NCI-H2029 treated with DMSO at 0.1 percent for 48 hours (cell line): ENCODE measurements at regions not wholly inside any gene's neighbourhood (a gene's known extent, or its start where the extent isn't known, plus 50 kb on each side); places are given as distances from the start of the nearest gene placed in this dataset.

Experiments
- DNase-seq: peaks from one replicate; lab custom pipeline; 2025; lab: John Stamatoyannopoulos, UW

DNA sequence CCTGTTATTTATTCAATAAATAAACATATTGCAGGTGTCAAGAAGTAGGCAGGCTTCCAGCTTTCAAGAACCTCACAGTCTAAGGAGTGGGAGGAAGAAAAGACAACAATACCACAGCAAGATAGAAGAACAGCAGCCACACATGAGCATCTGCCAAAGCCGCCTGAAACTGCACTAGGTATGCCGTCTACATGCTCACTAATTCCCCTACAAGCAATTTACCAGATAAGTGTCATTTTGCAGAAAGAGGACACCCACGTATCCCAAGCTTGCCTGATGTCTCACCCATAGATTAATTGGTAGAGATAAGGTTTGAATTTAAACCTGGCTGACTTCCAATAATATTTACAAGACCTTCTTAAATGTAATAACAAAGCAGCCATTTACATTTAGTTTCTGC, 439.4 kb upstream of the CPEB2 start:
- no peak for DNase-seq

DNA sequence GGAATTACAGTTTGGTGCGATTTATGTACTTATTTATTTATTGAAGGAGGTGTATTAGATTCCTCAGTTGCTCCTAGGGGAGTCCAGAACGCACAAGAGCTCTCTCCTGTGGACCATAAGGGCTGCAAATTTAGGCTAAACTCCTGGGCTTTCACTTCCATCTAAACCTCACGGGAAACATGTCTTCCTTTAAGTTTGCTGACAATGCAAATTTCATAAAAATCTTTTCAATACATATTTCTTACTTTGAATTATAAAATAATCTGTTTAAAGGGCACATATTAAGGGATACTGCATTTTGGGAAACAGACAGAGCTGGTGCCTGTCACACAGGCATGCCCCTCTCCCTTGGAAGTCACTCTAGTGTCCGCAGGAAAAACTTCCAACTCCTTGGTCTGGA, 438.0 kb upstream of the CPEB2 start:
- no peak for DNase-seq

DNA sequence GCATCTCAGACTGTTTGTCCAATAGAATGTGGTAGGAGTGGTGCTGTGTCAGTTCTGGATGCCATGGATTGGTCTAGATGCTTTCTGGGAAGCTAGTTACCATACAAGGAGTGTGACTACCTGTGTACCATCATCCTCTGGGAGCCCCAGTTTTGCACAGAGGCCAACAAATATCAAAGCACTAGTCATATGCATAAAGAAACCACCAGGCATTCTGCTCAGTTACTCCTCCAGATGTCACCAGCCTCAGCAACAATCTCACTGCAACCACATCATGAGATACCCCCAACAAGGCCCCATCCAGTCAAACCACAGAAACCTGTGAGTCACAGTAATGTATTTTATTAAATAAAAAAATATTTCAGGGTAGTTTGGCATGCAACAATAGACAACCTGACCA, 435.8 kb upstream of the CPEB2 start:
- DNase-seq, result no peak

DNA sequence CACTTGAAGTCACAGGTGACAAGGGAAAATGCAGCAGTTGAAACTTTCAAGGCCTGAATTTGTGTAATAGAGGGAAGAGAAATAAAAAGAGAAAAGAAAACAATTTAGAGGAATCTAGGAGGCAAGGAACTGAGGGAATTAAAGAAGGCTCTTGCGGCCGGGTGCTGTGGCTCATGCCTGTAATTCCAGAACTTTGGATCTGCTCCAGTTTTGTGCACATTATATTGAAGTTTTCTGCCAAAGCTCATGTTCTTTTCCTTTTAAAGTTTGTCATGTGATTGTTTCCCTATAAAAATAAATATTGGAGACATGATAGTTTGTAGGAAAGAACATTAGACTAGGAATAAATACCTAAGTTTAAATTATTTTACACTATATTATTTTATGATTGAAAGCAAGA, 433.9 kb upstream of the CPEB2 start:
- no peak for DNase-seq

DNA sequence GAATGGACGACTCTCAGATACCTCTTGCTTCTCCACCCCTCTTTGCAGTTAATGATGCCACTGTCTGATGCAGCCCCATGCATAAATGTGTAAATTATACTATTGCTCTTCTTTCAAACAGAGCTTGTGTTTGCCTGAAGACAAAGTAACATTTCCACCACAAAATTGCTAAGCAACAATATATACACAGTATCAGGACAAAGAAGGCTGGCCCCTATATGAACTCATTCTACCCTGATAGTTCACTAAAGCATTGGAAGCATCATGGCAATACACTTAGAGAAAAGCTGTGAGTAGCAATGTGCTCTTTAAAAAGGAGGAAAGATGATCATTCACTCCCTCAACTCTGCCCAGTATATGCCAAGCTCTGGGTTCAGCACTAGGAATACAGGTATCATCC, 427.0 kb upstream of the CPEB2 start:
- no peak for DNase-seq

DNA sequence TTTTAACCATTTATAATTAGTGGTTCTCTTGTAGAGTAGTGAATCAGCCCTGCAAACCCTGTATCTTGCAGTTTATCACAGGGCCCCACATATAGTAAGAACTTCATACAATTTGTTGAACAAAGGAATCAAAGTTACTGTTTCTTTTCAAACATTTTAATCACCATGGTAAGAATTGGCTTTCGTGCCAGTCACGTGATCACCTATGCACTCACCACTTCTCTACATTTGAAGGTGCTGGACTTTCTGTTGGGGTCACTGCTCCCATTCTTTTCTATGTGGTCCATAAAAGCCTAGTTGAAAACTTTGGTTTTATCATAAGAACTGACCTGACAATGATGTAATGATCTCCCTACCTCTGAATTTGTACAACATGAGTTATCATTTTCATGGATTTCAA, 426.4 kb upstream of the CPEB2 start:
- no peak for DNase-seq

DNA sequence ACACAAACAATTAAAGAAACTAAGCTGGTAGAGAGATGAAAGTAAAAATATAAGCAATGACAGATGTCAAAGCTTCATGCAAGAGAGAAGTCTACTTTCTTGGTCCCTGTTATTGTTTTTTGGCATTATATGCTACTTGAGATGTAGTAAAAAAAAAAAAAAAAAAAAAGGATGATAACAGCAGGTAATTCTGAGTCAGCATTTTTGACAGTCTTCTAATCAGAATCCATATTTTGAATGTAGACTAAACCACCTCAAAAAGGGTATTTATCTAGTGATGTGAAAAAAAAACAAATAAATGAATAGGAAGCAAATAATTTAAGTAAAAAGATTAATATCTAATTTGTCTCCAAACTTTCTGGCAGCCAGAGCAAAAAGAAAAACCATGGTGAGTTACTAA, 422.2 kb upstream of the CPEB2 start:
- no peak for DNase-seq

DNA sequence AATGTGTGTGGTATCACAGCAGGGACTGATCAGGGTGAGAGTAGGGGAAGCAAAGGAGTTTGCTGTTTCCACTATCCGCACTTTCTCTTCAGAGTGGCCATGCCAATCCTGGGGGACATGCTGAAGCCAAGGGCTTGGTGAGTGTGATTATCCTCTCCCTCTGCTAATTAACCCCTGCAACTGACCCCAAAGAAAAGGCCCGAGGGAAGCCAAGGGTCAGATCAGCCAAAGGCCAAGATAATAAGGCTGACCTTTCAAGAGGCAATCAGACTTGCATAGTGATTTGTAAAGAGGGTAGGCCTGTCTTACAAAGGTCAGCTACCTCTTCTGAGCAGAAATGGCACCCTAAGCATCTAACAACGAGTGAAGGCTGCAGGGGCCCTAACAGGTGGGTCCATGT, 420.5 kb upstream of the CPEB2 start:
- no peak for DNase-seq

DNA sequence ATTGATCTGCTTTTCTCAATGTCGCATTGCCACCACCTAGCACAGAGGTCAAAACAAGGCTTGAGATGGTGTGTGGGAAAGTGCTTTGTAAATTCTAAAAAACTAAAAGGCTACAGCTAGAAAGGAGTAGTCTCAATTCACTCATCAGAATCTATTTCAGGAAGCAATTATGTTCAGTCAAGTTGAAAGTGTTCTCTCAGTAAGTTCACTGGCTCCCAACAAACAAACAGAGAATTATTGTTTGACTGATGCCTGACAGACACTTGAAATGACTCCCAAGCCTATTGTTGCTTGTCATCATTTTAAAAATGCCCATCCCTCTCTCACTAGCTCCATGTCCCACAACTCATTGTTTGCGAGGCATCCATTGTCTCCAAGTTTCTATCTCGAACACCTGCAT, 419.6 kb upstream of the CPEB2 start:
- DNase-seq, result no peak

DNA sequence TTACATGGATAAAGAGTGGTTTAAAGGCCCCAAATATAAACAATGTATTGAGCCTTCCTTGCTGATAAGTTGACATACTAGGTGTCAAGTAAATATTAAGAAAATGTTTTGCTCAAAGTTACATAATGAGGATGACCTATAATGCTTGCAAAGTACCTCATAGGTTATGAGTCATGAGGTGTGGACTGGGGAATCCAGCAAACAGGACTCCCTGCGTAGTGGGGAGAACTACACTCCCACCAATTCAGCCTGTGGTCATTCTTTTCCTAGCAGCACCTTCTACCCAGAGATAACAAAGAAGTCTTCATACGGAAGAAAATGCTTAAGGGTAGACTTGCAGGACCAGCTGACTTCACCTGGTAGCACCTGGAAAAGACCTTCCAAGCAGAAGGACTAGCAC, 418.9 kb upstream of the CPEB2 start:
- DNase-seq, result no peak

DNA sequence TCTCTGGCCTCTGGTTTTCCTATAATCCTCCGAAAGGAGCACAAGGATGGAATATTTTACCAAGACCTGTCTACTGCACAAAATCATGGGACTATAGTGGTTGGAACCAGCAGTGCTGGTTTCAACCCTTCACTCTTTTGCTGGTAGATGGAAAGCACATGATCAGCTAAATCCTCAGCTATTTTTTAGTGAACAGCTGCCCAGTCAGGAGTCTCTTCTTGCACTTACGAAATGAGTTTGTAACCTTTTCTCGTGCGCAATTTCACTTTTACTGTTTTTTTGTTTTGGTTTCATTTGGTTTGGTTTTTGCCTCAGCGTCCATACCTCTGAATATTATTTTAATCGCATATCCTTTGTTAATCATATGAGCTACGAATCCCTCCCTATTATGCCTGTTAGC, 418.5 kb upstream of the CPEB2 start:
- DNase-seq, result no peak

DNA sequence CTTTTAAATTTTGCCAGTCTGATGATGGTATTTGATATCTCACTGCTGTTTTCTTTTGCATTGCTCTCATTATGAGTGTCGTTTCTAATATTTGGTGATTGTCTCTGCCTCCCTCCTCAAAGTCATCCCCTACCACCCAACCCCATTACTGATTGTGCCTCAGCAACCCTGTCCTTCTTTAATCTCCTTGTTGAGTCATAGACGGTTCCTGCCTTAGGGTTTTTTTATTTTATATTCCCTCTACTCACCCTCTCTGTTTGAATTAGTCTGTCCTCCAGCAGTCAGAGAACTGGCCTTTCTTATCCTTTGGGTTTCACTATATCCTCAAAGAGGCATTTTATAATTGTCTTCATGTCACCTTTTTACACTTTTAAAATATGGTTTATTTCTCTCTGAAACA, 409.3 kb upstream of the CPEB2 start:
- no peak for DNase-seq

DNA sequence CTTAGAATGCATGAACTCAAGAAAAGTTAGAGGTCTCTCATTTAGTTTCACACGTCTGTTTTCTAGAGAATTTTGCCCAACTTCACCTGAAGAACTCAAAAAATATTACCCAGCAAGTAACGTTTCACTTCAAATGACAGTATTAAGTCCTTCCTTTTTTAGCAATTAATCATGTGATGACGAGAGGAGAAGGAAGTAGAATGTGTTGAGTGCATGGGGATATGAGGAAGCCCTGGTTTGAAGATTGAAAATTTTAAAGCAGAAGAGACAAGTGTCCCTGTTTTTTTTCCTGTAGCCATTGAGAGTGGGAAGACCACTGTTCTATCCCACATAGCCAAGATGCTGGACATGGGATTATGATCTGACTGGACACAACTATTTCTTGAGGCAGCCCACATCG, 406.3 kb upstream of the CPEB2 start:
- no peak for DNase-seq

DNA sequence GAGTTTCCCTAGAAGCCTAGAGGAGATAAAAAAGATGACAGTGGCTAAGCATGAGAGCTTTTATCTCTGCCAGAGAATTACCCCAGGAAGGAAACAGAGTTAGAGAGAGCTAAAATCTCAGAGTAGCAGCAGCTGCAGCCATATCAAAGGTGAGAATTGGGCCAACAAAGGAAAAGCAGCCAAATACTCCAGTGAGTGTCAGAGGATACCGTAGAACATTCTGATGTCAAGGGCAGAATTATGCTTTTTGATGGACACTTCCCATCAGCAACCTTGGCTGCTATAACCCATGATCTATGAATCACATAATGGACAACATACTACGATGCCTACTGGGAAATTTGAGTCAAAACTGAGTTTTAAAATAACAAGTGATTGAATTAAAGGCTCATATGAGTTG, 405.8 kb upstream of the CPEB2 start:
- DNase-seq, result no peak

DNA sequence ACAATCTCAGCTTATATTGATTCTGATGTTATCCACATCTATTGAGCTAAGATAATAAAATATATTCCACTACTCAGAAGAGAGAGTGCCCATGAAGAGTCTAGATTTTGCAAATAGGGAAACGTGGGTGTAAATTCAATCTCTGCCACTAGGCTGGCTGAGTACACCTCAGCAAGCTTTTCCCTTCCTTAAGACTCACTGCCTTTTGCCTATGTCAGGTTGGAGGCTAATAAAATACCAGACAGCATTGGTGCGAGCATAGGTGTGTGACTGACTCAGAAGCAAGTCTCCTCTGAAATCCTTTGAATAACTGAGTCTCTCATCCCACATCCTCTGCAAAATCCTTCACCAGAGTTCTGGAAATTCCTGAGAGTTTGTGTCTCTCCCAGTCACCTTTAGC, 405.4 kb upstream of the CPEB2 start:
- no peak for DNase-seq

DNA sequence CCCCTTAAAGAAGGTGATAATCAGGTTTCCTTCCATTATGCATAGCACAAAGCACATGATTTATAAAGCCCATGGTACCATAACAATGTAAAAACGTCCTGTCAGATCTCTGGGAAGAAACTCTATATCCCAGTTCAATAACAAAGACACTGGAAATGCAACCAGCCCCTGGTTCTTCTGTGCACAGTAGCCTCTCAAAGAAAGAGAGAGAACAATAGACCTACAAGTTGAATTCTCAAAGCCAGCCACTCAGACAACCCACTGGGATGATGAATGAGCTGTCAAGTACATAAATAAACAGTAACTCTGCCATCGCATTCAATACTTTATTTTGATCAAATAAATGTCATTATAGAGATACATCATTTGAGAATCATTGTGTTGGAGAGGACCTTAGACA, 400.1 kb upstream of the CPEB2 start:
- DNase-seq, result no peak

DNA sequence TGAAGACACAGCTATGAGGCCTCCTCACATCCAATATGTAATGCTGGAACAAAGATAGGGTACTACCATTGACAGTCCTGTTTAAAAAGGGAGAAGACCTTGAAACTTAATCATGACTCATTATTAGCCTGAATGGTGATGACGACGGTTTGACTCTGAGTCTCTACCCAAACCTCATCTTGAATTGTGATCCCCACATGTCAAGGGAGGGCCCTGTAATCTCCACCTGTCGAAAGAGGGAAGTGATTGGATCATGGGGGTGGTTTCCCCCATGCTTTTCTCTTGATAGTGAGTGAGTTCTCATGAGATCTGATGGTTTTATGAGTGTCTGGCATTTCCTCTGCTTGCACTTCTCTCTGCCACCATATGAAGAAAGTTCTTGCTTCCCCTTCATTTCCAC, 395.3 kb upstream of the CPEB2 start:
- DNase-seq, result no peak

DNA sequence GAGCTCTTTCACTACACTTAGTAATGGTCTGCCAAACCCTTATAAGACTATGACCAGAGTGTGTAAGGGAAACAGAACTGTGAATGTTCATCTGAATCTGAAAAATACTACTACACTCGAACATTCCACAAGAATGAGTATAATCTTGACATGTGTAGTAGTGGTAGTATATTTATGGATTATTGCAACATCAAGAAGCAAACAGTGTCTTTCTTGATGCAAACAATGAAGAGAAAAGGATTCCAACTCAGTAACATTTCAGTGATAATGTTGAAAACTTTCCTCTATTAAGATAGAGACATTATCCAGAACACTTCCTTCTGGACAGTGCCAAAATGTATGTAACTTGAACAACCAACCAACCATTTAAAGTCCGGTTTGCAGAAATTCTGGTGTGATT, 394.7 kb upstream of the CPEB2 start:
- DNase-seq, result no peak

DNA sequence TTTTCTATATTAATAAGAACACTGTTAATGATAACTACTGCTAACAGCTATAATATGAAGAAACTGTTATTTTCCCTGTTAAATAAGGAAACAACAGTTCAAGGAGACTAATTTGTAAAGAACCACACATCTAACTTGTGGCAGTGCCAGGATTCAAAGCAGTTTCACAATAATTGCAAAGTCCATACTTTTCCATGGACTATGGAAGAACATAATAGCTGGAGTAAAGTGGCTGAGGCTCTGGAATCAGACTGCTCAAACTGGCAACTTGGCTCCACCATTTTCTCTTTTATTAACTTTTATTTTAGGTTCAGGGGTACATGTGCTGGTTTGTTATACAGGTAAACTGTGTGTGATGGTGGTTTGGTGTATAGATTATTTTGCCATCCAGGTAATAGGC, 393.7 kb upstream of the CPEB2 start:
- no peak for DNase-seq

DNA sequence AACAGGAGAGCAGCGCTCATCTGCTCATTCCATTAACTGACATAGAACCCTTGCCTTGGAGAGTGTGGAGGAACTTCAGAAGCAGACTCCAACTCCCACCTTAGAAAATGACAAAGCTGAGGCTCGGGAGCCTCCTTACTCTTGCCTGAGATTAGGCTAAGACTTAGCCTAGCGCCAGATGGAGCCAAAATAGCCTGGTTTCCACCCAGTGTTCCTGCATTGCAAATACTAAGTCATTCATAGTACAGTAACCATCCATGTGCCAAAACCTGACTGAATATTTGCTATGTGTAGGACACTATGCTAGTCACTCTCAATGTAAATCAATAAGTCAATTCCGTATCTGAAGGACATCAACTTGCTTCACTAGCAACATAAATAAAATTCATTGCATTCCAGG, 387.4 kb upstream of the CPEB2 start:
- no peak for DNase-seq

DNA sequence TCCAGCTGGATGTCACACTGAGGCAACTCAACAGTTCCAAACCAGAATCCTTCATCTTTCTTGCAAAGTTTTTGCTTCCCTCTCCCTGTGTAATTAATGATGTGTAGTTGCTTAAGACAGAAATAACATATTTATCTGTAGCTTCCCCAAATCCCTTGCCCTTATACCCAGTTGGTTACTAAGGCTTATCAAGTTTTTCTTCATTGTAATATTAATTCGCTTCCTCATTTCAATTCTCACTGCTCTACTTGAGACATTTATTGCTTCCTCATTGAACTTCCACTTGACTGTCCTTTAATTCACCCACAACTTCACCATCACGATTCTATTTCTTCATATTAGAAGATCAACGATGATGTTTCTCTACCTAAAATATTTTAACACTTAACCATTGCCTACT, 386.6 kb upstream of the CPEB2 start:
- DNase-seq, result no peak

DNA sequence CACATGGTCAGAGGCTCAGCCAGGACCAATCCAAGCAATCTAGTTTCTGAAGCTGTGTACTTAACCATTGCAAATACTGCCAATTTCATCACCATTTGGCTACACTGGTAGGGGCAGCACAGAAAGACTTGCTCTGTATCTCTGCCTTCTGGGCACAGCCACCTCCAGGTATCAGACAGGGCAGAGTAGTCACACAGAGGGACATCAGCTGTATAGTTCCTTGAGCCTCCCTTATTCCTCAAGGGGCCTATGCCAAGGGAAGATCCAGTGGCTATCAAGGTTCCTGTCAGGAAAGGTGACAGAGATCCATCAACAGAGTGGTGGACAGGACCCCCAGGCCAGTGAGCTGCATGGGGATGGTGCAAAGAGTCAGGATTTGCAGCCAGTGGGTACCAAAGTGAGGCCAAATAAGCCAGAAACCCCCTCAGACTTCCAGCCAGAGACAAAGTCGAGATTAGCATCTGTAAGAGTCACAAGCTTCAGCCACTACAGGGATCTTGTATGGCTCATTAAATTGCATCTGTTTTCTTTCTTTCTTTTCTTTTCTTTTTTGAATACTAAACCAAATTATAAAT, 381.6 kb upstream of the CPEB2 start:
- no peak for DNase-seq

DNA sequence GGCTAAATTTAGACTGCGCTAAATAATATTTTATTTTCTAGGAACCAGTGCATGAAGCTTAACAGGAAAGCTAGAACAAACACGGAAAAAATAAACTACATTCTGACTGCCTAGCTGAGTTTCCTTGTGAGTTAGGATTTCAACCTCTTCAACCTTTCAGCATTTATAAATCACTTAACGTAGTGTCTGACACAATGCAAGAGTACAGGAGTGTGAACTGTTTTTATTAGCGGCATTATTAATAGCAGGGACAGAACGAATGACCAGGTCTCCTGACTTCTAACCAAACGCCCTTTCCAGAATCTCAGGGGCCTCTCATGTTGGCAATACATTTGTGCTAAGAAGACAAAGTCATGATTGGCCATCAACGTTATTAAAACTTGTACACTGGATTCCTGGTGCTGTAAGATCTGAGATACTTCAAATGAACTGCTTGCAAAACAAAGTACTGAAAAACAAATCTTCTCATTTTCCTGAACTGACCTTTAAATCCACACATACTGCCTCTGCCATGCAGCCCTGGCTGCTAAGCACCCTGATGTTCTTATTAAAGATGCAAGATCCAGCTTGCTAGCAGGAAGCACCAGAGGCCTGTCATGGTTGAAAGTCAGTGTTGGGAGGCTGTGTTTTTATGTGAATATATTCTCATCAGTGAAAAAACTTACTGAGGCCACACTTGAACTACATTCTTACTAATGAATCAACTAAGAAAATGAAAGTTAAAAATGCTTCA, 380.4 kb upstream of the CPEB2 start:
- DNase-seq, result no peak

DNA sequence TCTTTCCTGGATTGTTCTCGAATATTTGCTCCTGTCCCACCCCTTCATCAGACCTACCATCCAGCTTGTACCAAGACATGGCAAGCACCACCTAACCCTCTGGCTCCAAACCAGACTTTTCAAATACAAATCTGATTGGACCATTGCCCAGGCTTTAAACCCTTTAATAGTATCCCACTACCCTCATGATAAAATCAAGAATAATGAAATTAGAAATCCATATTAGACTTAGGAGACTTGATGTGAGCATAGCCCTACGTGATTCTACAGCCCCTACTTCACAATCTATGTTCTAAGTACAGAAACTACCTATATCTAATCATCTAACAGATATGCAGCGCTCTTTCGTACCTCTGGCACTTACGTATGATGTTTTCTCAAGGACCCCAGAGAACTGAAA, 375.2 kb upstream of the CPEB2 start:
- DNase-seq, result no peak
